Neural progenitor cell (in vitro differentiated cells): ENCODE measurements at regions not wholly inside any gene's neighbourhood (a gene's known extent, or its start where the extent isn't known, plus 50 kb on each side); places are given as distances from the start of the nearest gene placed in this dataset.
"Not testable (repeated sequence)": the region's sequence is repeated elsewhere in the genome, so short reads cannot be mapped to it uniquely, and the experiment has no call there.

Source experiments
- DNase-seq: peaks from one replicate; pipeline ENCODE4 v3.0.0-alpha.2; 2016; ENCODE audit warnings: low spot score
- H2AFZ ChIP-seq: fragments of 200-600 bp; sonication (generic); replicated peaks from 2 replicates; pipeline ENCODE4 v1.6.1; 2016; ENCODE audit warnings: antibody characterized with exemption
- H3F3A ChIP-seq: fragments of 200-600 bp; sonication (generic); 2 replicates; pipeline ENCODE4 v1.6.1; 2016; ENCODE audit warnings: antibody characterized with exemption, low read depth
- H3K27ac ChIP-seq: fragments of 200-600 bp; sonication (generic); 2 replicates; pipeline ENCODE4 v1.5.1; 2016; ENCODE audit warnings: mild to moderate bottlenecking
- H3K27me3 ChIP-seq: fragments of 200-600 bp; sonication (generic); 2 replicates; pipeline ENCODE4 v1.6.1; 2016; ENCODE audit warnings: mild to moderate bottlenecking, moderate library complexity
- H3K36me3 ChIP-seq: fragments of 200-600 bp; sonication (generic); 2 replicates; pipeline ENCODE4 v1.5.1; 2016
- H3K4me1 ChIP-seq: fragments of 200-600 bp; sonication (generic); 2 replicates; pipeline ENCODE4 v1.6.1; 2016; ENCODE audit warnings: mixed run types
- H3K4me2 ChIP-seq: fragments of 200-600 bp; sonication (generic); 2 replicates; pipeline ENCODE4 v1.6.1; 2016
- H3K4me3 ChIP-seq: fragments of 200-600 bp; sonication (generic); 2 replicates; pipeline ENCODE4 v1.5.1; 2016
- H3K79me2 ChIP-seq: fragments of 200-600 bp; sonication (generic); 2 replicates; pipeline ENCODE4 v1.6.1; 2016; ENCODE audit warnings: low read depth
- H3K9ac ChIP-seq: fragments of 200-600 bp; sonication (generic); 2 replicates; pipeline ENCODE4 v1.6.1; 2016
- H3K9me3 ChIP-seq: fragments of 200-600 bp; sonication (generic); 2 replicates; pipeline ENCODE4 v1.5.1; 2016; ENCODE audit warnings: low read depth
- H4K20me1 ChIP-seq: fragments of 200-600 bp; sonication (generic); 2 replicates; pipeline ENCODE4 v1.6.1; 2016; ENCODE audit warnings: low read depth
- H3K27ac Mint-ChIP-seq: 3 replicates; pipeline ENCODE4 v1.8.0; 2021; ENCODE audit warnings: mixed read lengths
- H3K27me3 Mint-ChIP-seq: 2 replicates; pipeline ENCODE4 v1.8.0; 2022; ENCODE audit warnings: low read depth, mild to moderate bottlenecking, inconsistent platforms, moderate library complexity, mixed read lengths; ENCODE audit not compliant: insufficient read depth
- H3K36me3 Mint-ChIP-seq: 3 replicates; pipeline ENCODE4 v1.8.0; 2021; ENCODE audit warnings: mixed read lengths
- H3K4me1 Mint-ChIP-seq: 3 replicates; pipeline ENCODE4 v1.8.0; 2021; ENCODE audit warnings: mixed read lengths
- H3K4me3 Mint-ChIP-seq: 3 replicates; pipeline ENCODE4 v1.8.0; 2021; ENCODE audit warnings: mild to moderate bottlenecking, moderate library complexity, mixed read lengths
- H3K9me3 Mint-ChIP-seq: 3 replicates; pipeline ENCODE4 v1.8.0; 2020; ENCODE audit warnings: mixed read lengths
- CTCF ChIP-seq: fragments of 200-600 bp; sonication (generic); IDR thresholded peaks from 2 replicates; pipeline ENCODE4 v1.5.1; 2017; ENCODE audit warnings: antibody characterized with exemption, mild to moderate bottlenecking
- EZH2 ChIP-seq: fragments of 200-600 bp; sonication (generic); IDR thresholded peaks from 2 replicates; pipeline ENCODE4 v1.6.1; 2017; ENCODE audit warnings: antibody characterized with exemption, mild to moderate bottlenecking, moderate library complexity
- EZH2phosphoT487 ChIP-seq: fragments of 200-600 bp; sonication (generic); IDR thresholded peaks from 2 replicates; pipeline ENCODE4 v1.6.1; 2017; ENCODE audit warnings: antibody characterized with exemption

- H3K4me3 ChIP-seq, result peak overlapping the region; percentile 30
- no peaks in the 10 kb centered on the region for H3K9me3 Mint-ChIP-seq
- peak overlapping the region; percentile 96 for H3K27ac Mint-ChIP-seq
- H3K79me2 ChIP-seq, result no peaks in the 10 kb centered on the region
- H3K27ac ChIP-seq, result no peak overlapping the region
- H3K4me1 ChIP-seq, result no peaks in the 10 kb centered on the region
- peaks cover 5% of the 10 kb centered on the region for H3K27me3 ChIP-seq
- peak; percentile 12 for TF ChIP-seq CTCF
- no peak for TF ChIP-seq EZH2phosphoT487
- no peak for TF ChIP-seq EZH2
- peak overlapping the region; percentile 94 for H3K4me3 Mint-ChIP-seq
- no peaks in the 10 kb centered on the region for H3K9me3 ChIP-seq
- H3K36me3 ChIP-seq, result no peaks in the 10 kb centered on the region
- no peaks in the 10 kb centered on the region for H3K36me3 Mint-ChIP-seq
- H3K4me2 ChIP-seq, result peak overlapping the region; percentile 60
- no peak overlapping the region for H2AFZ ChIP-seq
- H3K4me1 Mint-ChIP-seq, result peaks cover 4% of the 10 kb centered on the region
- no peaks in the 10 kb centered on the region for H3F3A ChIP-seq
- H3K9ac ChIP-seq, result no peak overlapping the region
- H3K27me3 Mint-ChIP-seq, result no peaks in the 10 kb centered on the region
- peak; percentile 36 for DNase-seq
- no peaks in the 10 kb centered on the region for H4K20me1 ChIP-seq
Observed at GRCh38 chrX:19912-20571, 261.1 kb upstream of the PLCXD1 start.

- H3K4me2 ChIP-seq, H3K9ac ChIP-seq, H3K4me3 ChIP-seq, H3K27ac Mint-ChIP-seq, H3K27me3 ChIP-seq, H2AFZ ChIP-seq, H3F3A ChIP-seq, H3K9me3 ChIP-seq, H3K9me3 Mint-ChIP-seq, H4K20me1 ChIP-seq, H3K4me1 Mint-ChIP-seq, H3K36me3 Mint-ChIP-seq, H3K27ac ChIP-seq, DNase-seq, H3K4me1 ChIP-seq, H3K27me3 Mint-ChIP-seq, H3K36me3 ChIP-seq, H3K4me3 Mint-ChIP-seq, H3K79me2 ChIP-seq: not testable (repeated sequence)
Observed at GRCh38 chrX:24139-24538, 257.0 kb upstream of the PLCXD1 start.
